HEK293 (cell line): ENCODE measurements at regions not wholly inside any gene's neighbourhood (a gene's known extent, or its start where the extent isn't known, plus 50 kb on each side); places are given as distances from the start of the nearest gene placed in this dataset.

ENCODE experiments used
- CTCF ChIA-PET: fragments of 350-600 bp; formaldehyde crosslinking; extraction: SDS; loops from one replicate; lab custom pipeline; 2021; ENCODE audit warnings: antibody characterized with exemption; lab: Yijun Ruan, JAX
- POLR2A ChIA-PET: fragments of 300-600 bp; formaldehyde crosslinking; extraction: SDS; loops from one replicate; lab custom pipeline; 2020; ENCODE audit warnings: antibody characterized with exemption, inconsistent platforms; lab: Yijun Ruan, JAX
- H3K27ac ChIP-seq: fragments of 200-500 bp; sonication (Bioruptor generic); 2 replicates; pipeline ENCODE4 v1.5.1; 2014; ENCODE audit warnings: low read depth, low read length, control low read depth, inconsistent platforms; ENCODE audit errors: extremely low read depth
- H3K36me3 ChIP-seq, 2 experiments: fragments of 200-500 bp in 1 of 2; sonication (Bioruptor generic) in 1 of 2; 1 replicate in 1 of 2; 2 replicates in 1 of 2; pipeline ENCODE4 v1.5.1; 2014 to 2017; ENCODE audit warnings: inconsistent platforms in 2 of 2, low read length in 2 of 2; ENCODE audit not compliant: control insufficient read depth in 2 of 2, insufficient read depth in 1 of 2
- H3K4me1 ChIP-seq: fragments of 200-500 bp; sonication (Bioruptor generic); 2 replicates; pipeline ENCODE4 v1.5.1; 2014; ENCODE audit warnings: mild to moderate bottlenecking, low read length, inconsistent platforms; ENCODE audit not compliant: control insufficient read depth, insufficient read depth
- H3K4me3 ChIP-seq: 2 replicates; pipeline ENCODE4 v1.5.1; 2011; ENCODE audit warnings: low read depth, mild to moderate bottlenecking, control low read depth, low read length, moderate library complexity
- H3K9me3 ChIP-seq: fragments of 200-500 bp; sonication (Bioruptor generic); 2 replicates; pipeline ENCODE4 v1.5.1; 2014; ENCODE audit warnings: low read depth, low read length, inconsistent platforms; ENCODE audit not compliant: control insufficient read depth, insufficient read depth
- IKZF3 ChIP-seq: fragments of 450-650 bp; IDR thresholded peaks from 2 replicates; pipeline ENCODE4 v1.5.0; 2018; ENCODE audit warnings: missing biosample characterization, mild to moderate bottlenecking, missing genetic modification characterization, moderate library complexity
- REPIN1 ChIP-seq: fragments of 450-650 bp; formaldehyde crosslinking; IDR thresholded peaks from 2 replicates; pipeline ENCODE4 v1.5.1; 2017; ENCODE audit warnings: missing biosample characterization, missing genetic modification characterization, low read depth
- TCF7L2 ChIP-seq: IDR thresholded peaks from 2 replicates; pipeline ENCODE4 v1.6.1; 2011; ENCODE audit warnings: low read depth, mild to moderate bottlenecking, inconsistent platforms, low read length, moderate library complexity, borderline replicate concordance
- WT1 ChIP-seq: fragments of 450-650 bp; formaldehyde crosslinking; IDR thresholded peaks from 2 replicates; pipeline ENCODE4 v1.5.1; 2016; ENCODE audit warnings: missing biosample characterization, missing genetic modification characterization
- ZNF10 ChIP-seq: fragments of 450-650 bp; formaldehyde crosslinking; IDR thresholded peaks from 2 replicates; pipeline ENCODE4 v1.5.1; 2017; ENCODE audit warnings: missing biosample characterization, missing genetic modification characterization
- ZNF274 ChIP-seq, 2 experiments: fragments of 200-500 bp in 1 of 2; fragments of 450-650 bp in 1 of 2; sonication (Bioruptor generic) in 1 of 2; formaldehyde crosslinking in 1 of 2; IDR thresholded peaks; 2 replicates each; pipeline versions ENCODE4 v1.5.1 to v1.6.1; 2014 to 2016; ENCODE audit warnings: borderline replicate concordance in 1 of 2, inconsistent platforms in 1 of 2, low read length in 1 of 2, missing biosample characterization in 1 of 2, missing genetic modification characterization in 1 of 2
- ZNF292 ChIP-seq: fragments of 450-650 bp; formaldehyde crosslinking; IDR thresholded peaks from 2 replicates; pipeline ENCODE4 v1.5.1; 2016; ENCODE audit warnings: low read depth, missing biosample characterization, missing genetic modification characterization, borderline replicate concordance
- ZNF311 ChIP-seq: fragments of 450-650 bp; formaldehyde crosslinking; IDR thresholded peaks from 2 replicates; pipeline ENCODE4 v1.5.1; 2017; ENCODE audit warnings: missing biosample characterization, missing genetic modification characterization, borderline replicate concordance
- ZNF350 ChIP-seq: fragments of 450-650 bp; formaldehyde crosslinking; IDR thresholded peaks from 2 replicates; pipeline ENCODE4 v1.5.0; 2017; ENCODE audit warnings: missing biosample characterization, mild to moderate bottlenecking, missing genetic modification characterization
- ZNF366 ChIP-seq: fragments of 450-650 bp; formaldehyde crosslinking; conservative IDR thresholded peaks from 2 replicates; pipeline ENCODE4 v1.5.1; 2016; ENCODE audit warnings: missing biosample characterization, missing genetic modification characterization
- ZNF530 ChIP-seq: fragments of 450-650 bp; formaldehyde crosslinking; IDR thresholded peaks from 2 replicates; pipeline ENCODE4 v1.5.1; 2016; ENCODE audit warnings: low read depth, missing biosample characterization, missing genetic modification characterization
- ZNF624 ChIP-seq: fragments of 450-650 bp; formaldehyde crosslinking; IDR thresholded peaks from 2 replicates; pipeline ENCODE4 v1.5.1; 2017; ENCODE audit warnings: missing biosample characterization, missing genetic modification characterization
- ZNF626 ChIP-seq: fragments of 450-650 bp; sonication (Bioruptor Pico); formaldehyde crosslinking; IDR thresholded peaks from 2 replicates; pipeline ENCODE4 v1.5.1; 2018; ENCODE audit warnings: missing biosample characterization, missing genetic modification characterization, inconsistent platforms
- ZNF664 ChIP-seq: fragments of 450-650 bp; formaldehyde crosslinking; IDR thresholded peaks from 2 replicates; pipeline ENCODE4 v1.5.1; 2016; ENCODE audit warnings: missing biosample characterization, missing genetic modification characterization
- ZNF670 ChIP-seq: fragments of 450-650 bp; formaldehyde crosslinking; IDR thresholded peaks from 2 replicates; pipeline ENCODE4 v1.5.1; 2016; ENCODE audit warnings: missing biosample characterization, missing genetic modification characterization, low read depth
- ZNF768 ChIP-seq: fragments of 450-650 bp; formaldehyde crosslinking; IDR thresholded peaks from 2 replicates; pipeline ENCODE4 v1.5.1; 2018; ENCODE audit warnings: missing biosample characterization, mild to moderate bottlenecking, missing genetic modification characterization
- TF ChIP-seq, protein P1 (sequence below): IDR thresholded peaks from 2 replicates; pipeline ENCODE4 v1.6.1; 2011; ENCODE audit warnings: mild to moderate bottlenecking, low read depth, low read length, borderline replicate concordance
- TF ChIP-seq, protein P2 (sequence below): fragments of 450-650 bp; formaldehyde crosslinking; conservative IDR thresholded peaks from 2 replicates; pipeline ENCODE4 v1.5.1; 2016; ENCODE audit warnings: low read depth, missing biosample characterization, missing genetic modification characterization
- TF ChIP-seq, protein P3 (sequence below): fragments of 450-650 bp; formaldehyde crosslinking; IDR thresholded peaks from 2 replicates; pipeline ENCODE4 v1.5.1; 2016; ENCODE audit warnings: missing biosample characterization, missing genetic modification characterization
- TF ChIP-seq, protein P4 (sequence below): fragments of 450-650 bp; formaldehyde crosslinking; IDR thresholded peaks from 2 replicates; pipeline ENCODE4 v1.5.1; 2016; ENCODE audit warnings: missing biosample characterization, missing genetic modification characterization

DNA sequence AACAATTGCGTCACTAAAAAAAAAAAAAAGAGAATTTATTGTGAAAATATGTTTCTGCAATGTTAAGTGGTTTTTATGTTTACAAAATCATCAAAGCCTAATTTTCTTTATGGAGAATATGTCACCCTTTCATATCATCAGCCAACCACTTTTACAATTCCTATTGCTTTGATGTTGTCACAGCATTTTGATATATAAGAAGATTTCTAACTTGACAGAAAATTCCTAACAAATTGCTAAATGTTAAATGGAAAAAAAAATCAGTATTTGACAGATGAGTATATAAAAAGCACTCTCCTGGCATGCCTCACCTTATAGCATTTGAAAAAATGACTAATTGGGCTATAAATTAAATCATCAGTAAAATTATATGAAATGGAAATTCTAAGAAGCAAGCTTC lies 1457.3 kb upstream of the ALCAM start:
- H3K4me3 ChIP-seq: no peak overlapping the region
- H3K36me3 ChIP-seq: no peaks in the 10 kb centered on the region
- ChIA-PET CTCF (no interaction called here), POLR2A (no interaction called here)
- no peaks in the 10 kb centered on the region for H3K9me3 ChIP-seq
- no peaks in the 10 kb centered on the region for H3K4me1 ChIP-seq
- H3K27ac ChIP-seq: no peak overlapping the region
- 0 out of 2 replicates have a peak, but pooled peaks have one; percentile 17 for TF ChIP-seq TCF7L2
- TF ChIP-seq ZNF670 (tag by site-specific recombination): no peak
- TF ChIP-seq ZNF366 (tag by site-specific recombination): no peak
- TF ChIP-seq IKZF3 (tag by site-specific recombination): no peak

DNA sequence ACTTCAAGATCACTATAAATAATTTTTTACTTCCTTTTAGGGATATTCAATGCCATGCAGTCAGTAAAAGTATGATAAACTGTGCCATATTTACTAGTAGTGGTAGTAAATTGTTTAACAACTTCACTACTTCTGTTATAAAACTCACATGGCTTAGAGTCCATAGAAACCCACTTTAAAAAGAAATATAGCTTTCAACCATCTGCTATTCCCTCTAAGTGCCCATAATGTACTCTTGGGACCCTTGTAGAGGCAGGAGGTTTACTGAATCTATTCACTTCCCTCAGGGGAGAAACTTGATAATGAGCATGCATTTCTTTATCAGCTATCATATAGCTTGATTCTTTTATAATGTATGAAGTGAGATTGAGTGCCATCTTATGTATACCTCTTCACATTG lies 1448.4 kb upstream of the ALCAM start:
- Histone ChIP-seq H3K4me3 (no peak overlapping the region), H3K4me1 (no peaks in the 10 kb centered on the region), H3K36me3 (no peaks in the 10 kb centered on the region), H3K9me3 (no peaks in the 10 kb centered on the region), H3K27ac (no peak overlapping the region)
- peak; percentile 70 for TF ChIP-seq WT1
- TF ChIP-seq, protein P1, sequence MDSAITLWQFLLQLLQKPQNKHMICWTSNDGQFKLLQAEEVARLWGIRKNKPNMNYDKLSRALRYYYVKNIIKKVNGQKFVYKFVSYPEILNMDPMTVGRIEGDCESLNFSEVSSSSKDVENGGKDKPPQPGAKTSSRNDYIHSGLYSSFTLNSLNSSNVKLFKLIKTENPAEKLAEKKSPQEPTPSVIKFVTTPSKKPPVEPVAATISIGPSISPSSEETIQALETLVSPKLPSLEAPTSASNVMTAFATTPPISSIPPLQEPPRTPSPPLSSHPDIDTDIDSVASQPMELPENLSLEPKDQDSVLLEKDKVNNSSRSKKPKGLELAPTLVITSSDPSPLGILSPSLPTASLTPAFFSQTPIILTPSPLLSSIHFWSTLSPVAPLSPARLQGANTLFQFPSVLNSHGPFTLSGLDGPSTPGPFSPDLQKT: no peak
- ChIA-PET POLR2A (no interaction called here), CTCF (no interaction called here)

DNA sequence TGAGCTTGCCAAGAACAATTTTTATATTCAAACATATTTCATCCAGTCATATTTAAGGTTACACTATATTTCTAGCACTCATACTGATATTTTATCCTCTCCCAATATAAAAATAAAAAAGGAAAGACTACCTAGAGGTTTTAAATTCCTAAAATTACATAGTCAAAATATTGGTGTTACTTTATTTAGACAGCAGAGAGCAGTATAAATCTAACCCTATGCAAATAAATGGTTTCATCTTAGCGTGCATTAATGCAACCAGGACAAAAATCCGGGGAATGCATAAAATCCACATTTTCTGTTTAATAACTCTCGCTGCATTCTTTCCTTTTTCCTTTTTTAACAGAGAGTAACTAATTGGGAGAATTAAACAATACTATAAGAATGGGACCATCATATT lies 1447.4 kb upstream of the ALCAM start:
- Histone ChIP-seq H3K36me3 (no peaks in the 10 kb centered on the region), H3K27ac (no peak overlapping the region), H3K4me1 (no peaks in the 10 kb centered on the region), H3K9me3 (no peaks in the 10 kb centered on the region), H3K4me3 (no peak overlapping the region)
- TF ChIP-seq, protein P2, sequence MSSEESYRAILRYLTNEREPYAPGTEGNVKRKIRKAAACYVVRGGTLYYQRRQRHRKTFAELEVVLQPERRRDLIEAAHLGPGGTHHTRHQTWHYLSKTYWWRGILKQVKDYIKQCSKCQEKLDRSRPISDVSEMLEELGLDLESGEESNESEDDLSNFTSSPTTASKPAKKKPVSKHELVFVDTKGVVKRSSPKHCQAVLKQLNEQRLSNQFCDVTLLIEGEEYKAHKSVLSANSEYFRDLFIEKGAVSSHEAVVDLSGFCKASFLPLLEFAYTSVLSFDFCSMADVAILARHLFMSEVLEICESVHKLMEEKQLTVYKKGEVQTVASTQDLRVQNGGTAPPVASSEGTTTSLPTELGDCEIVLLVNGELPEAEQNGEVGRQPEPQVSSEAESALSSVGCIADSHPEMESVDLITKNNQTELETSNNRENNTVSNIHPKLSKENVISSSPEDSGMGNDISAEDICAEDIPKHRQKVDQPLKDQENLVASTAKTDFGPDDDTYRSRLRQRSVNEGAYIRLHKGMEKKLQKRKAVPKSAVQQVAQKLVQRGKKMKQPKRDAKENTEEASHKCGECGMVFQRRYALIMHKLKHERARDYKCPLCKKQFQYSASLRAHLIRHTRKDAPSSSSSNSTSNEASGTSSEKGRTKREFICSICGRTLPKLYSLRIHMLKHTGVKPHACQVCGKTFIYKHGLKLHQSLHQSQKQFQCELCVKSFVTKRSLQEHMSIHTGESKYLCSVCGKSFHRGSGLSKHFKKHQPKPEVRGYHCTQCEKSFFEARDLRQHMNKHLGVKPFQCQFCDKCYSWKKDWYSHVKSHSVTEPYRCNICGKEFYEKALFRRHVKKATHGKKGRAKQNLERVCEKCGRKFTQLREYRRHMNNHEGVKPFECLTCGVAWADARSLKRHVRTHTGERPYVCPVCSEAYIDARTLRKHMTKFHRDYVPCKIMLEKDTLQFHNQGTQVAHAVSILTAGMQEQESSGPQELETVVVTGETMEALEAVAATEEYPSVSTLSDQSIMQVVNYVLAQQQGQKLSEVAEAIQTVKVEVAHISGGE: no peak
- no peak for TF ChIP-seq ZNF274 (IDR thresholded peaks at IDR 0.05; ENCODE audit: low read length)
- TF ChIP-seq ZNF274 (tag by site-specific recombination; IDR thresholded peaks at IDR 0.05; ENCODE audit: borderline replicate concordance): no peak
- no peak for TF ChIP-seq ZNF768 (tag by site-specific recombination)
- TF ChIP-seq ZNF624 (tag by site-specific recombination): no peak
- TF ChIP-seq ZNF292 (tag by site-specific recombination): no peak
- TF ChIP-seq, protein P3, sequence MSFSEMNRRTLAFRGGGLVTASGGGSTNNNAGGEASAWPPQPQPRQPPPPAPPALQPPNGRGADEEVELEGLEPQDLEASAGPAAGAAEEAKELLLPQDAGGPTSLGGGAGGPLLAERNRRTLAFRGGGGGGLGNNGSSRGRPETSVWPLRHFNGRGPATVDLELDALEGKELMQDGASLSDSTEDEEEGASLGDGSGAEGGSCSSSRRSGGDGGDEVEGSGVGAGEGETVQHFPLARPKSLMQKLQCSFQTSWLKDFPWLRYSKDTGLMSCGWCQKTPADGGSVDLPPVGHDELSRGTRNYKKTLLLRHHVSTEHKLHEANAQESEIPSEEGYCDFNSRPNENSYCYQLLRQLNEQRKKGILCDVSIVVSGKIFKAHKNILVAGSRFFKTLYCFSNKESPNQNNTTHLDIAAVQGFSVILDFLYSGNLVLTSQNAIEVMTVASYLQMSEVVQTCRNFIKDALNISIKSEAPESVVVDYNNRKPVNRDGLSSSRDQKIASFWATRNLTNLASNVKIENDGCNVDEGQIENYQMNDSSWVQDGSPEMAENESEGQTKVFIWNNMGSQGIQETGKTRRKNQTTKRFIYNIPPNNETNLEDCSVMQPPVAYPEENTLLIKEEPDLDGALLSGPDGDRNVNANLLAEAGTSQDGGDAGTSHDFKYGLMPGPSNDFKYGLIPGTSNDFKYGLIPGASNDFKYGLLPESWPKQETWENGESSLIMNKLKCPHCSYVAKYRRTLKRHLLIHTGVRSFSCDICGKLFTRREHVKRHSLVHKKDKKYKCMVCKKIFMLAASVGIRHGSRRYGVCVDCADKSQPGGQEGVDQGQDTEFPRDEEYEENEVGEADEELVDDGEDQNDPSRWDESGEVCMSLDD (tag by site-specific recombination): no peak
- TF ChIP-seq ZNF664 (tag by site-specific recombination): no peak
- TF ChIP-seq REPIN1: no peak
- TF ChIP-seq ZNF311 (tag by site-specific recombination): no peak
- TF ChIP-seq ZNF10: no peak
- TF ChIP-seq, protein P4, sequence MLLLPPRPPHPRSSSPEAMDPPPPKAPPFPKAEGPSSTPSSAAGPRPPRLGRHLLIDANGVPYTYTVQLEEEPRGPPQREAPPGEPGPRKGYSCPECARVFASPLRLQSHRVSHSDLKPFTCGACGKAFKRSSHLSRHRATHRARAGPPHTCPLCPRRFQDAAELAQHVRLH (tag by site-specific recombination): no peak
- TF ChIP-seq ZNF350 (tag by site-specific recombination): no peak
- TF ChIP-seq WT1: no peak
- no peak for TF ChIP-seq ZNF530
- TF ChIP-seq ZNF626 (tag by site-specific recombination): no peak
- CTCF ChIA-PET: no interaction called here
- POLR2A ChIA-PET: no interaction called here
